Urinary bladder (tissue), 3 donors: ENCODE measurements at regions not wholly inside any gene's neighbourhood (a gene's known extent, or its start where the extent isn't known, plus 50 kb on each side); places are given as distances from the start of the nearest gene placed in this dataset.

Experiments
- DNase-seq: peaks from one replicate; pipeline ENCODE4 v3.0.0-alpha.2; 2015; ENCODE audit errors: extremely low spot score
- H3K27ac ChIP-seq: one replicate; pipeline ENCODE4 v1.5.1; 2013; ENCODE audit warnings: low read depth, mild to moderate bottlenecking, moderate library complexity
- H3K36me3 ChIP-seq: one replicate; pipeline ENCODE4 v1.6.1; 2013; ENCODE audit warnings: mild to moderate bottlenecking, moderate library complexity; ENCODE audit not compliant: insufficient read depth
- H3K4me1 ChIP-seq: one replicate; pipeline ENCODE4 v1.6.1; 2013; ENCODE audit warnings: mild to moderate bottlenecking, moderate library complexity; ENCODE audit not compliant: insufficient read depth
- H3K4me3 ChIP-seq: one replicate; pipeline ENCODE4 v1.5.1; 2013; ENCODE audit warnings: low read depth, low read length
- WGBS: extraction: QIAGEN DNeasy Blood & Tissue Kit; methylation state at CpG from one replicate; pipeline ENCODE4 v1.1.7; 2013; 5-methylcytosine and 5-hydroxymethylcytosine counted together
- donor health status: healthy with polysubstance abuse.
- donor health status: healthy.

DNA sequence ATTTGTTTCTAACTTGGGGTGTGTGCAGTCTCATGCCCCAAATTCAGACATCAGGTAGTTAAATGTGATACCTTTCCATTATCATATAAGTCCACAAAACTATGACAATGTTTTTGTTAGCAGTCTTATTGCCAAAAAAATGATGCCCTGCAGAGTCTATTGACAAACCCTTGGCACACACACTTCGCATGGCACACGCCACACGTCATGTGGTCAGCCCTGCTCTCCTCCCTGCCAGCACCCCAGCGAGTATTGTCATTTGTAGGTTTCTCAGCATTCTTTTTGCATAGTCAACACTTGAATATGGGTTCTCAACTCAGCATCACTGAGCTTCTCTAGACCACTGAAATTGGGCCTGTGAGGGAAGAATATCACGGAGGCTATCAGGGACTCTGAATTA is 356.0 kb downstream of the INHBA start:
- no peak for DNase-seq
- Histone ChIP-seq H3K27ac (no peak overlapping the region), H3K36me3 (no peaks in the 10 kb centered on the region), H3K4me3 (no peak overlapping the region), H3K4me1 (no peaks in the 10 kb centered on the region)
- 94% methylated on average over 5 of the region's 5 CpGs for WGBS

DNA sequence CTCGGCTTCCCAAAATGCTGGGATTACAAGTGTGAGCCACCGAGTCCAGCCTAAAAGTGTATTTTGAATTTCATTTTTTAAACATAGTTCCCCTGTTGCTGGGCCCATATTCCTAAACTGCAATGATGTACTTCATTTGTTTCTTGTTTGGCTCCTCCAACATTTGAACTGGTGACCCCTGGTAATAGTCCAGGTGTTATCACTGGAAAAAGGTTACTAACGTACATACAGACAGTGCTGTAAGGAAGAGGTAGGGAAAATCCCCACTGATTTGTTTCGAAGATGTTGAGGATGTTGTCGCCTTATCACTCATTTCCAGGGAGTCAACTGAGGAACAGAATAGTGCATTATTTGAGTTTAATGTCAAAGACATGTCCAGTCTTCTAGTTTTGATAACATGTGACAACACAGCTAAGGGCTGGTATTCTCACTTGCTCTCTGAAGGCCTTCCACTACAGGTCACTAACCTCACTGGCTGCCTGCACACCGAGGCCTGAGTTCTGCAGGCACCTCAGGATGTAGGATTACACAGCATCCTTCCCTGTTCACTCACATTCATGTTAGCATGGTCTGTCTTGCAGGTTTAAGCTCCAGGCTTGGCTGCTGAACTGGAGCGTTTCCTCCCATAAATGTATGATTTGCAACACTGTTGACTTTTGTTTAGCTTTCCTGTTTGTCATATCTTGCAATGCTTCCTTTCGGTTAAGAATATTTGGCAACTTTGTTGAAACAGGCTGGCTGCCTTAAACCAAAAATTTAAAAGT is 362.8 kb downstream of the INHBA start:
- no peak for DNase-seq
- Histone ChIP-seq H3K4me3 (no peak overlapping the region), H3K4me1 (no peaks in the 10 kb centered on the region), H3K27ac (no peak overlapping the region), H3K36me3 (no peaks in the 10 kb centered on the region)
- 73% methylated on average over 8 of the region's 8 CpGs for WGBS

DNA sequence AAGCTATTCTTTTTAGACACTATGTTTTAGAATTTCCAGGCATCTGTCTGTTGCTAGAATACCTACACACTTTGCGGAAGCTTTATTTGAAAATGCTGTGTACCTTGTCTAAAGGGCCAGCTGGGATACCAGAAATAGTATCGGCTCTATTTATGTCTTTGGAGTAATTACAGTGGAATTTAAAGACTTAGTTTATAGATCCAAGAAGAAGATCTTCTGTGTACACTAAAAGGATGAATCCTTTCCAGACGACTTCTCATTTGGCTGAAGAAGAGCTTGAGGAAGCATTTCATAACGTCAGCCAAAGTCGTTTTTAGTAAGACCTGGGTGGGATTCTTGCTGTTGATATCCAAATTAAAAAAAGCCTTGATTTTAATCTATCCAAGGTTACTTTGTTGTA is 365.9 kb downstream of the INHBA start:
- WGBS: 19% methylated on average over 5 of the region's 5 CpGs
- Histone ChIP-seq H3K4me3 (no peak overlapping the region), H3K36me3 (no peaks in the 10 kb centered on the region), H3K4me1 (no peaks in the 10 kb centered on the region), H3K27ac (no peak overlapping the region)
- peak; percentile 18 for DNase-seq

DNA sequence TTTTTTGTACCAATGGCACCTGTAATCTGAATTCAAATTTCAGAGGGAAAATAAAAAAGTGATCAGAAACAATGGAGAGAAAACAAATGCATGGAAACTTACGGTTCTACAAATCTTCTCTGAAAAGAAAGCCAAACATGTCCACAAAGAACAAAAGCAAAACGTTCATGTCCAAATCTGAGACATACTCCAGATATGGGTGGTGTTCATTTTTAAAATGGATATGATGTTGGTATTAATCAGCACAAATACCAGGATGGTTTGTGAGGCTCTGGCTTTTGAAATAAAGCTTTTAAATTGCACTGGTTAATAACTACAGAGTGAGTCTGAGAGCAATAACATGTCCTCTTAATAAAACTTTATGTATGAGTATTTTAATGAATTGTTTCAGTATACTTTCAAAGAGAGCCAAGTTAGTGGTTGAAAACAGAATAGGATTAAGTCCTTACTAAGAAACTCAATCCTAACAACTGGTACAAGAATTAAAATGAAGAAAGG is 366.4 kb downstream of the INHBA start:
- Histone ChIP-seq H3K36me3 (no peaks in the 10 kb centered on the region), H3K4me3 (no peak overlapping the region), H3K27ac (no peak overlapping the region), H3K4me1 (no peaks in the 10 kb centered on the region)
- no peak for DNase-seq
- WGBS: 44% methylated on average over 2 of the region's 2 CpGs

DNA sequence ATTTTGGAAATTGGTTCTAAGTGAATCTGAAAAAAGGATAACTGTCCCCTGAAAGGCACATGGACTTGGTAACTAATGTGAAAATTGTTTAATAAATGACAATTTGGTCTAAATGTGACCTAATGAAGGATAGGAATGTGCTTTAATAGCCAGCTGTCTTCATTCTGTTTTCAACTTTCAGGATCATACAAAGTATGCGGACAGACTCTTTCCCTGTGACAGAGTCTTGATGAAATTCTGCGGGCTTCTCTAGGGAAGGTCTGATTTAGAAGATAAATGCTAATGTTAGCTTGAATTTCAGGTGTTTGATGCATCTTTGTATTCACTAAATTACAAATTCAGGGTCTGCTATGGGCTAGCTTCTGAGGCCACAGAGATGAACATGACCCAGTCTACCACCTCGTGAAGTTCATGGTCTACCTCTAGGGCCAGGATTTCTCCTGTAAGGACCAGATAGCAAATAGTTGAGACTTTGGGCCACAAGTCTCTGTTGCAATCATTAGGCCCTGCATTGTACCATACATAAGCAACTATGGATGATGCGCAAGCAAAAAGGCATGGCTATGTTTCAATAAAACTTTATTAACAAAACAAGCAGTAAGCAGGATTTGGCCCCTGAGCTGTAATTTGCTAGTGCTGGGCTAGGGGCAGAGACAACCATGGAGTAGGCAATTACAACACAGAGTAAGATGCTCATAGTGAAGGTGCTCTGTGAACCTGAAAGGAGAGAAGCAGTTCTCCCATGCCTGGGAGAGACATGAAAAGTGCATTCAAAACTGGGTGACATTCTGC is 368.6 kb downstream of the INHBA start:
- Histone ChIP-seq H3K4me3 (no peak overlapping the region), H3K36me3 (no peaks in the 10 kb centered on the region), H3K4me1 (no peaks in the 10 kb centered on the region), H3K27ac (no peak overlapping the region)
- DNase-seq: no peak
- WGBS: 85% methylated on average over 4 of the region's 4 CpGs

DNA sequence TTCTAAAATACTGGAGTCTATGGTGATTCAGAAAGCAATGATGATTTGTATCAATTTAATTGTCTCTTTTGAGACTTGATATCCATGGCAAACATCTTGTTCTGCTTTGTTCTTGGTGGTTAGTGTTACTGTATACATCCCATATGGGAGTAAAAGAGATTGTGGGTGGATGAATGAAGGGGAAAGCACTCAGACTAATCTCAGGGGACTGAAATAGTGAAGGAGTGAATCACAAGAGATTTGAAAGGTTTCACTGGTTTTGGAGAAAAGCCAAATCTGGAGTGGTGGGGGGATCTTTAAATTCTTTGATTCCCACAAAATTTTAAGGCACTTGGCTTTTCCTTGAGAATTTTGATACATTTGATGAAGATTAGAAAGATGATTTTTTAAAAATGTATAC is 369.4 kb downstream of the INHBA start:
- no peak for DNase-seq
- H3K4me1 ChIP-seq: no peaks in the 10 kb centered on the region
- H3K4me3 ChIP-seq: no peak overlapping the region
- H3K36me3 ChIP-seq: no peaks in the 10 kb centered on the region
- H3K27ac ChIP-seq: no peak overlapping the region

DNA sequence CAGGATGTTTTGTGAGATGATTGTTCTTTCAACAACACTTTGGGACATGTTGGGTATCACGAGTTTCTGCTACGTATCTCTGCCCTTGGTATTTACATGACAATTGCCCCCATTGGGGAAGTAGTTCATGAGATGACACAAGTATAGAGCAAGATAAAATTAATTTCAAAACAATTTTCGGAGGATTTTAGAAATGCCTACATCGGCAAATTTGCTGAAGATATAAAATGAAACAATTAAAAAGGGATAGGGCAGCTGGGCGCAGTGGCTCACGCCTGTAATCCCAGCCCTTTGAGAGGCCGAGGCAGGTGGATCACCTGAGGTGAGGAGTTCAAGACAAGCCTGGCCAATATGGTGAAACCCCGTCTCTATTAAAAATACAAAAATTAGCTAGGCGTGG is 371.7 kb downstream of the INHBA start:
- no peak for DNase-seq
- no peak overlapping the region for H3K27ac ChIP-seq
- H3K4me1 ChIP-seq: no peaks in the 10 kb centered on the region
- H3K4me3 ChIP-seq: no peak overlapping the region
- H3K36me3 ChIP-seq: no peaks in the 10 kb centered on the region
- 95% methylated on average over 9 of the region's 9 CpGs for WGBS

DNA sequence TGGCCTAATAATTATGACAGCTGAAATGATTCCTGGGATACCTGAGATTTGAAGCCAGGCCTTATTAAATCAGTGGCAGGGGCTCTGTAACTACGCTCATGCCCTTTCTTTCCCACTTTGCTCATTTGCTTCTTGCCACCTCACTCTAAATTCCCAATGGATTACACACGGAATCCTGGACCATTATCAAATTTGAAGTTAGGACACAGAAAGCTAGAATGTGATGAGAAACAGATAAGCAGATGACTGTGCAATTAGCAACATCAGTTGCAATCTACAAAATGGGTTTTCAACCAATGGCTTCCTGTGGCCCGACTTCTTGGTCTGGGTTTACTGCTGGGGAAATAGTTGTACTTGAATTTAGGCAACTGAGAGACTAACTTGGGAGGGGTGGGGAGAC is 374.3 kb downstream of the INHBA start:
- H3K4me3 ChIP-seq: no peak overlapping the region
- no peaks in the 10 kb centered on the region for H3K36me3 ChIP-seq
- no peaks in the 10 kb centered on the region for H3K4me1 ChIP-seq
- DNase-seq: no peak
- 89% methylated on average over 3 of the region's 3 CpGs for WGBS
- no peak overlapping the region for H3K27ac ChIP-seq

DNA sequence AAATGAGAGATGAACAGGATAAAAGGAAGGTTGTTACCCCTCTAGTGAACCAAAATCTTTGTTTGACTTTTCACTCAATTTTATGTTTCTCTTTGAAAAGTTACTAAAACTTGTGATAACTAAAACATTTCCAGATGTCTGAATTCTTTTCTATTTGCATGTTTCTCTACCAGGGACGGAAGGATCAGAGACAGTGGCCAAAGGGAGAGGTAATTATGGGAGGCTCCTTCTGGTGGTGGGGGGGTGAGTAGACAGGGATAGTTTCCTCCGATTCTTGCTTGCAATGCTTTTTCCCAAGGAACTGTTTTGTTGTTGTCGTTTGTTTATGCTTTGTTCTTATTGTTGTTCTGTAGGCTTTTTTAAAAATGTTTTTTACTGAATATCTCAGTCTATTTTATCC is 374.8 kb downstream of the INHBA start:
- Histone ChIP-seq H3K36me3 (no peaks in the 10 kb centered on the region), H3K4me1 (no peaks in the 10 kb centered on the region), H3K27ac (no peak overlapping the region), H3K4me3 (no peak overlapping the region)
- DNase-seq: no peak
- 74% methylated on average over 3 of the region's 3 CpGs for WGBS

DNA sequence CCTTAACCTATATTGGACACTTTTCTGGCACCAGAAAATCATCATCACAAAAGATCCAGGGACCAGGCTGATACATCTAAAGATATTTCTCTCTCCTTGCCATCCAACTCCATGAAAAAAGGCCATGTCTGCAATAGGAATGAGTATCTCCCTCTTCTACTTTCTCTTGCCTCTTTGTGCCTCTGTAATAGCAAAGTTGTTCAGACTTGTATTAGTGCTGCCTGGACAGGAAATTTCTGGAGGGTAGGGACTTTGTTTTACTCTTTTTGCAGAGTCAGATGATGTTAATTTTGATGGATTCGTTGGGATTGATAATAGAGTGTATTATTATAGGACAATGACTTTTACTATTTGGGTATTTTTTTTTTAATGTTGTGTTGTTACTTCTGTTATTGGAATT is 376.3 kb downstream of the INHBA start:
- DNase-seq: no peak
- Histone ChIP-seq H3K36me3 (no peaks in the 10 kb centered on the region), H3K4me1 (no peaks in the 10 kb centered on the region), H3K4me3 (no peak overlapping the region), H3K27ac (no peak overlapping the region)
- WGBS: 74% methylated on average over 1 of the region's 1 CpG

DNA sequence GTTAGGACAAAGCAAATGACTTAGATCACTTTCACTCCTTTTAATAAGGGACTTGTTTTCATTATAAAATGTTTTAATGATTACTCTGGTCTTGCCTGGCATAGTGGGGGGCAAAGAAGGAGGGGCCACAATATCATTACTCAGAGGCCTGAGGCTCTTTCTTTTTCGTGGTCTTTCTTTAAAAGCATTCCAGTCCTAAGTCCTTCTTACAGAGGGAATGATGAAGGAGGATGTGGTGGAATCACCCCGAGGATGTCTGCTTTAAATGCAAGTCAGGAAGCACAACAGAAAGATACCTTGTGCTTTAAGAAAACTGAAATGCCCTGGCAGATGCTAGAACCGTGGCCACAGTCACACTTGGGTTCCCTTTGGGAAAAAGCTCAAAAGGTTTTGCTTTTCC is 379.1 kb downstream of the INHBA start:
- Histone ChIP-seq H3K4me3 (no peak overlapping the region), H3K36me3 (no peaks in the 10 kb centered on the region), H3K4me1 (no peaks in the 10 kb centered on the region), H3K27ac (no peak overlapping the region)
- no peak for DNase-seq
- 77% methylated on average over 3 of the region's 3 CpGs for WGBS

DNA sequence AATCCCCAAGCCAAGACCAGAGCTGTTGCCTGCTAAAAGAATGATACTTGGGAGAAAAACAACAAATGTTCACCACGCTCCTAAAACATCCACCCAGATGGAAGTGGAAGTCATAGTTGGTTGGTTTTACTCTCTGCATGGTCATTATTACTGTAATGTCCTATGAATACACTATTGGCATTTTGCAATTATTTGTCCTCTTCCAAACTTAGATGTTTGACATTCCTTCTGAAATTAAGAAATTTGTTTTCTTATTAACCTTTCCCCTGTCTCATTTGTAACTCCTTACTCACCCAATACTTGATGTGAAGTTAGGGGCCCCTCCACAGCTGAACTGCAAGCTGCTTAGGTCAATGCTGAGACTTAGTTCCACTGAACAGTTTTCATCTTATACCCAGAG is 383.3 kb downstream of the INHBA start:
- Histone ChIP-seq H3K36me3 (no peaks in the 10 kb centered on the region), H3K27ac (no peak overlapping the region), H3K4me1 (no peaks in the 10 kb centered on the region), H3K4me3 (no peak overlapping the region)
- WGBS: 92% methylated on average over 1 of the region's 1 CpG
- no peak for DNase-seq

DNA sequence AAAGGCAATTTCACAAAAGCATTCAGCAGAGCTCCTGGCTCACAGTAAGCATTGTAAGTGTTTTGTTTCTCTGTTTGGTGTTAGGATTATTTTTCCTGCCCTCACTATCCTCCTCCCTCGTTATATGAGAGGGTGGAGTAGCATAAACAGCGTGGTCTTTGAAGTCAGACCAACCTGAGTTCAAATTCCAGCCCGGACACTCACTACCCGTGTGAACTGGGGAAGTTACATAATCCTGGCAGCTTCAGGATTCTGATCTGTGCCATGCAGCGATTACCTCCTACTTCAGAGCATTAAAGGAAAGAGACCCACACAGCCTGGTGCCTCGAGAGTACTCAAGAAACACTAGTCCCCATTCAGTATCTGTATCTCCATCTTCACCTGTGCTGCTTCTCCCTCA is 386.5 kb downstream of the INHBA start:
- H3K27ac ChIP-seq: no peak overlapping the region
- no peaks in the 10 kb centered on the region for H3K36me3 ChIP-seq
- no peak overlapping the region for H3K4me3 ChIP-seq
- DNase-seq: no peak
- no peaks in the 10 kb centered on the region for H3K4me1 ChIP-seq
- 64% methylated on average over 6 of the region's 6 CpGs for WGBS

DNA sequence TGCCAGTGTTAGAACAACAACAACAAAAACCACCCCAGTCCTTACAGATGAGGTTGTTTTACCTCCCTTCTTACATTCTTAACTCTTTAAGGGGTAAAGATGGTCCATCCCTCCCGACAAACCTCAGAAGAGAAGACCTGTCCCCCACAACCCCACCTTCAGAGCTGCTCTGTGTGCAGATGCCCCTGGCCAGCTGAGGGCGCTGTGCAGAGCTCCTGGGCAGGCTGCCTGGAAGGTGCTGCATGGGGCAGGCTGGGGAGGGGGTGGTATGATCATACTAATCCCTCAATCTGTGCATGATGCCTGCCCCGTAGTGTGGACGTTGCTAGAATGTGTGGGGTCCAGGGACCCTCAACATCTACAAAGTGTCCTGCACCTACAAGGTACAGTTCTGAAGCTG is 387.1 kb downstream of the INHBA start:
- Histone ChIP-seq H3K36me3 (no peaks in the 10 kb centered on the region), H3K27ac (no peak overlapping the region), H3K4me1 (no peaks in the 10 kb centered on the region), H3K4me3 (no peak overlapping the region)
- 69% methylated on average over 4 of the region's 4 CpGs for WGBS
- DNase-seq: no peak
